Keratinocyte (primary cell): ENCODE measurements at regions not wholly inside any gene's neighbourhood (a gene's known extent, or its start where the extent isn't known, plus 50 kb on each side); places are given as distances from the start of the nearest gene placed in this dataset.

Source experiments
- EZH2 ChIP-seq: IDR thresholded peaks from one replicate; pipeline ENCODE4 v1.6.1; 2012; ENCODE audit warnings: inconsistent platforms, mild to moderate bottlenecking, low read length, moderate library complexity
- TF ChIP-seq, protein P1 (sequence below), 3 experiments: IDR thresholded peaks in 1 of 3; conservative IDR thresholded peaks in 1 of 3; optimal IDR thresholded peaks in 1 of 3; 2 replicates in 2 of 3; 3 replicates in 1 of 3; pipeline versions ENCODE3 to v1.5.1; 2011; ENCODE audit warnings: low read length in 3 of 3, mild to moderate bottlenecking in 3 of 3, moderate library complexity in 2 of 3, control low read depth in 1 of 3, inconsistent platforms in 1 of 3; ENCODE audit not compliant: insufficient read depth in 2 of 3; ENCODE audit errors: extremely low read depth in 1 of 3

DNA sequence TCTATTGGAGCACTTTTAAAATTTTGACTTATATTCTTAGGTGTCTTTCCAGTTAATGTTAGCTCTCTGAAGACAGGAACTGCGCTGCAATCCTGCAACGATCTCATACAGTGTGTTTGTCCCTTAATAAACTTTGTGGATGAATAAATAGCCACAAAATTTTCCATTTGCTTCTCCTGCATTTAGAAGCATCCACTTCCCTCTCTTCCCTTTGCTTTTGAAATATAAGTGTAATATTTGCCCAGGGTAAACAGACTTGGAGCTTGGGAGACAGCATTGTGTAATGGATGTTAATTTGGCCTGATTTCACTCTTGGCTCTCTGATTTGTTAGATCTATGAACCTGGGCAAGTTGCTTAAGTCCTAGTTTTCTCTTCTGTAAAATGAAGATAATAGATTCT, 58.2 kb upstream of the CD28 start:
- TF ChIP-seq, protein P1, sequence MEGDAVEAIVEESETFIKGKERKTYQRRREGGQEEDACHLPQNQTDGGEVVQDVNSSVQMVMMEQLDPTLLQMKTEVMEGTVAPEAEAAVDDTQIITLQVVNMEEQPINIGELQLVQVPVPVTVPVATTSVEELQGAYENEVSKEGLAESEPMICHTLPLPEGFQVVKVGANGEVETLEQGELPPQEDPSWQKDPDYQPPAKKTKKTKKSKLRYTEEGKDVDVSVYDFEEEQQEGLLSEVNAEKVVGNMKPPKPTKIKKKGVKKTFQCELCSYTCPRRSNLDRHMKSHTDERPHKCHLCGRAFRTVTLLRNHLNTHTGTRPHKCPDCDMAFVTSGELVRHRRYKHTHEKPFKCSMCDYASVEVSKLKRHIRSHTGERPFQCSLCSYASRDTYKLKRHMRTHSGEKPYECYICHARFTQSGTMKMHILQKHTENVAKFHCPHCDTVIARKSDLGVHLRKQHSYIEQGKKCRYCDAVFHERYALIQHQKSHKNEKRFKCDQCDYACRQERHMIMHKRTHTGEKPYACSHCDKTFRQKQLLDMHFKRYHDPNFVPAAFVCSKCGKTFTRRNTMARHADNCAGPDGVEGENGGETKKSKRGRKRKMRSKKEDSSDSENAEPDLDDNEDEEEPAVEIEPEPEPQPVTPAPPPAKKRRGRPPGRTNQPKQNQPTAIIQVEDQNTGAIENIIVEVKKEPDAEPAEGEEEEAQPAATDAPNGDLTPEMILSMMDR (optimal IDR thresholded peaks at IDR 0.05 in 1 of 3, IDR thresholded peaks at IDR 0.05 in 1 of 3, conservative IDR thresholded peaks at IDR 0.05 in 1 of 3; ENCODE audit: extremely low read depth in 1 of 3, insufficient read depth in 2 of 3, low read length in 3 of 3), result no peak
- TF ChIP-seq EZH2, result no peak
